Small intestine (tissue), 7 donors: ENCODE measurements at regions not wholly inside any gene's neighbourhood (a gene's known extent, or its start where the extent isn't known, plus 50 kb on each side); places are given as distances from the start of the nearest gene placed in this dataset.

Experiments used
- DNase-seq, 2 donors: peaks; one replicate each; pipeline versions ENCODE4 v3.0.0 to v3.0.0-alpha.2; 2013
- FAIRE-seq: peaks from 2 replicates; lab custom pipeline; 2012; peaks lifted over from hg19 to GRCh38; lab: Jason Lieb, UNC
- H3K27ac ChIP-seq, 3 donors: one replicate each; pipeline ENCODE4 v1.5.1; 2013; ENCODE audit warnings: low read length in 2 of 3, mild to moderate bottlenecking in 2 of 3, control low read depth in 1 of 3, inconsistent platforms in 1 of 3, low read depth in 1 of 3, moderate library complexity in 1 of 3
- H3K27me3 ChIP-seq, 3 donors: one replicate each; pipeline ENCODE4 v1.6.1; 2013; ENCODE audit warnings: low read length in 3 of 3, inconsistent platforms in 1 of 3; ENCODE audit not compliant: control insufficient read depth in 3 of 3, insufficient read depth in 3 of 3
- H3K36me3 ChIP-seq, 3 donors: one replicate each; pipeline ENCODE4 v1.6.1; 2013; ENCODE audit warnings: low read length in 3 of 3, inconsistent platforms in 1 of 3, low read depth in 1 of 3, mild to moderate bottlenecking in 1 of 3, moderate library complexity in 1 of 3; ENCODE audit not compliant: control insufficient read depth in 3 of 3, insufficient read depth in 2 of 3
- H3K4me1 ChIP-seq, 3 donors: one replicate each; pipeline ENCODE4 v1.6.1; 2013; ENCODE audit warnings: low read length in 2 of 3, inconsistent platforms in 1 of 3, low read depth in 1 of 3, mild to moderate bottlenecking in 1 of 3, moderate library complexity in 1 of 3; ENCODE audit not compliant: control insufficient read depth in 3 of 3, insufficient read depth in 2 of 3
- H3K4me3 ChIP-seq, 3 donors: one replicate each; pipeline ENCODE4 v1.5.1; 2013; ENCODE audit warnings: low read length in 3 of 3, control low read depth in 1 of 3, inconsistent platforms in 1 of 3, low read depth in 1 of 3, mild to moderate bottlenecking in 1 of 3, moderate library complexity in 1 of 3
- H3K9me3 ChIP-seq, 2 donors: one replicate each; pipeline ENCODE4 v1.6.1; 2013; ENCODE audit warnings: low read depth in 1 of 2, low read length in 1 of 2; ENCODE audit not compliant: control insufficient read depth in 2 of 2, insufficient read depth in 1 of 2
- WGBS, 3 donors: extraction: QIAGEN DNeasy Blood & Tissue Kit; methylation state at CpG; one replicate each; pipeline ENCODE4 v1.1.7; 2013; 5-methylcytosine and 5-hydroxymethylcytosine counted together
- donor health status: healthy with polysubstance abuse.
- donor health status: control.
- donor health status: control.
- donor health status: Bipolar disorder and iron deficiency.
- donor health status: healthy.

DNA sequence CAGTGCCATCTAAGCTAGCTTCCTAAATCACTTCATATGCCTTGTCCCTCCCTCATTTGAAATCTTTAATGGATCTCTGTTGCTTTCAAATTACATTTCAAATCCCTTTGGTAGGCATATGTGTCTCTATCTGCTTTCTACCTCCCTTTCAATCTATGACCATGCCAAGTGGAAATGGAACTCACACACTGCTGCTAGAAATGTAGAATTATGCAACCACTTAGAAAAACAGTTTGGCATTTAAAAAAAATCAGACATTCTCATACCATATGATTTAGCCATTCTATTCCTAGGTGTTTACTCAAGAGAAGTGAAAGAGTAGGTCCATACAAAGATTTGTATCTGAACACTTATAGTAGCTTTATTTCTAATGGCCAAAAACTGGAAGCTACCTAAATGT, 413.5 kb upstream of the INTU start:
- Histone ChIP-seq H3K4me1 (no peaks in the 10 kb centered on the region), H3K27ac (no peak overlapping the region), H3K27me3 (no peaks in the 10 kb centered on the region), H3K9me3 (peaks cover 0 to under 1% of the 10 kb centered on the region in 2 donors), H3K36me3 (no peaks in the 10 kb centered on the region), H3K4me3 (no peak overlapping the region)
- FAIRE-seq: no peak
- no peak for DNase-seq

DNA sequence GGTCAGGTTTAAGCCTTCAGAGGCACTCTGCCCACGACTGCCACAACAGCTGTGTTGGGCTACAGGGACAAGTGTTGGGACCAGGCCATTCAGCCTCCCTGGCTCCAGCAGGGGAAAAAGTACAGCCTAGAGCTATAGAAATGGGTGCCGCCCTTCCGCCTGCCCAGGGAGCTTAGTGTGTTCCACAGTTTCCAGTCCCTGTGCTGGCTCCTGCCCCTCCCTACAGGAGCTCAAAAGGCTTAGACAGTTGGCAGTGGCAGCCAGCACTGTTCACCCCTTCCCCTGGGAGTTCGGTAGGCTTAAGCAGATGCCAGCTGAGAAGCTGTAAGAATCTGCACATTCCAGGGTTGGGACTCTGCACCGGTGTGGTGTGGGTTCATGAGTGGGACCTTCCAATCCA, 408.2 kb upstream of the INTU start:
- Histone ChIP-seq H3K36me3 (no peaks in the 10 kb centered on the region), H3K4me3 (no peak overlapping the region), H3K4me1 (no peaks in the 10 kb centered on the region), H3K27ac (no peak overlapping the region), H3K9me3 (peaks cover 0 to 7% of the 10 kb centered on the region in 2 donors), H3K27me3 (no peaks in the 10 kb centered on the region)
- FAIRE-seq (no peak), DNase-seq (no peak)
- 77 to 86% (median 78%) methylated on average over 5 of the region's 5 CpGs for WGBS, 3 donors

DNA sequence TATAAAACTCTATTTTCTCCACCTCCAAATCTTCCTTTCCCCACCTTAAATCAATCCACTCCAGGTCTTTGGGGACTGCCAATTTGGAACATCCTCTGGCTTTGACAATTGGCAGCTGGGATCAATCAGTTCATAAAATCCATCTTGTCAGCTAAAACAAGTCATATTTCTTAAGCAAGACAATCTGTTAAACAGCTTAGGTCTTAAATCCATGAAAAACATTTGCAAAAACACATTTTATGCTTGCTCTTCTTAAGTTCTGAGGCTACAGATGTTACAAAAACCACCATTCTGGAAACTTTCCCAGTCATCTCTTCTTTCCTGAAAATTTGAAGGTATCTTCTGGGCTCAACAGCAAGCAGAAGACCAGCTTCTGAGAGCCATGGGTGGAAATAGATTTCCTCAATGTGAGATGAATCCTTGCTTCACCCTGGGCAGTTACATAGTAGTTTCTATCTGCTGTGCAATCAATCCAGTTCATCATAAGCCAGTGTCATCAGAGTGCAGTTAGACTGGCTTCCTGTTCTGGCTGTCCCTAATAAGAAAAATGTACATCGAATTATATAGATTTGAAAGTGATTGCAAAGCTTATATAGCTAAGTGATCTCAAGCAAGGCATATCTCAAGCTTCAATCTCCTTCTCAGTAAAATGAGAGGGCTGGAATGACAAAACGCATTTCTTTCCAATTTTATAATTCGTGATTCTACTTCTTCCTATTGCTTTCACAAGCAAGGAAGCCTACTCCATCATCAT, 402.7 kb upstream of the INTU start:
- Histone ChIP-seq H3K4me3 (no peak overlapping the region), H3K9me3 (no peaks in the 10 kb centered on the region), H3K27ac (no peak overlapping the region), H3K4me1 (no peaks in the 10 kb centered on the region), H3K27me3 (no peaks in the 10 kb centered on the region), H3K36me3 (no peaks in the 10 kb centered on the region)
- DNase-seq: no peak
- 74 to 81% (median 80%) methylated on average over 3 of the region's 3 CpGs for whole genome bisulfite sequencing, 3 donors
- FAIRE-seq: no peak

DNA sequence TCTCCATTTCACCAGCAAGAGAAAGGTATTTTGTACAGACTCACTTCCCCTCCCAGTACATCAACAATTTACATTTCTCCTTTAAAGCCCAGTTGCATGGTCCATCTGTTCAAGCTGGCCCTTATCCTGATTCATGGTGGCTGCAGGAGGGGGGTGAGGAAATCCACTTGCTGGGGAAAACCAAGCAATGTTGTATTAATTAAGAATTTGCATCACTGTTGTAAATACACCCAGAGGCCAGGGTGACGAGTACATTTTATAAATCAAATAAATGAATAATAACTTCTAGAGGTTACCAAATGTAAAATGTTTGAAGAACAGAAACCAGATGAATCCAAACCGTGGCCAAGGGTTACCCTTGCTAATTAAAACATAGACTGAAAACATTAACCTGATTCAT, 395.9 kb upstream of the INTU start:
- Histone ChIP-seq H3K27me3 (no peaks in the 10 kb centered on the region), H3K36me3 (no peaks in the 10 kb centered on the region), H3K4me3 (no peak overlapping the region), H3K4me1 (no peaks in the 10 kb centered on the region), H3K27ac (no peak overlapping the region), H3K9me3 (no peaks in the 10 kb centered on the region)
- FAIRE-seq: no peak
- no peak for DNase-seq
- WGBS, 3 donors: 49 to 65% (median 60%) methylated on average over 2 of the region's 2 CpGs

DNA sequence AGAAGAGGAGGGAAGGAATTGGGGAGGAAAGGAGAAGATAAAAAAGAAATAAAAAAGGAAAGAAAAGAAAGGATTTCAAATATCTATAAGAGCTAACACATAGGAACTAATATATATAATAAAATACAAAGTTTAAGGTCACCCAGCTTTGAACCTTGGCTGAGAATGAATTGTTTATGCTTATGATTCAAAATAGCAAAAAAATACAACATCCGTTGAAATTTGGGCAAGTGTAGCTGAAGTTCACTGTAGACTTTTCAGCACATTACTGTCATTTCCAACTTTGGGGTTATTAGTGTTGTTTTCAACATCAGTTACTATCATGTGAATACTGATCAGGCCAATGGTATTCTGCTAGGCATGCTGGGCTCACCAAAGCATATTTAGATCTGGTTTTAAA, 395.2 kb upstream of the INTU start:
- WGBS, 3 donors: 75 to 89% (median 82%) methylated on average over 1 of the region's 1 CpG
- no peaks in the 10 kb centered on the region for H3K9me3 ChIP-seq
- no peak overlapping the region for H3K27ac ChIP-seq
- H3K4me1 ChIP-seq: no peaks in the 10 kb centered on the region
- no peak overlapping the region for H3K4me3 ChIP-seq
- no peaks in the 10 kb centered on the region for H3K36me3 ChIP-seq
- no peaks in the 10 kb centered on the region for H3K27me3 ChIP-seq
- DNase-seq (no peak), FAIRE-seq (no peak)

DNA sequence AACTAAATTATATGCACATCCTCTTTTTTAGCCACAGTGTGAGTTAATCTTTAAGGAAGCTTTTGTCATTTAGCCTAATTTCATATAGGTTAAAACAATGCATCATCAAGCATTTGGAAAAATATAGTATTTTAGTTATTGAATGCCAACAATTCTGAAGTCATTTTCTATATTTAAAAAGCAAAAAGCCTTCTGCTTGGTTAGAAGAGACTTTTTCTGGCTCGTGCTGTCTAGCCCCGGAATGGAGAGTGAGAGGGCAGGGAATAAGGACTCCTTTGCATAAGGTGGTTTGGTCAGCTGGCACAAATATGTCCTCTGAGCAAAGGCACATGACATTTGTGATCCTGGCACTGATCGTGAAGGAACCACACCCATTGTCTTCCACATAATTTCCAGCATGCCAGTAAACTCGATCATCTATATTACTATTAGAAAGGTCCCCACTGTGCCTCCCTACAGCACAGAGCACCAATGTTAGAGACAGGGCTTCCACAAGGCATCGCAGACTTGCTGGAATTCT, 393.7 kb upstream of the INTU start:
- Histone ChIP-seq H3K36me3 (no peaks in the 10 kb centered on the region), H3K4me1 (no peaks in the 10 kb centered on the region), H3K27ac (no peak overlapping the region), H3K27me3 (no peaks in the 10 kb centered on the region), H3K9me3 (no peaks in the 10 kb centered on the region), H3K4me3 (no peak overlapping the region)
- FAIRE-seq: no peak
- DNase-seq: no peak
- 72 to 77% (median 75%) methylated on average over 5 of the region's 5 CpGs for WGBS, 3 donors

DNA sequence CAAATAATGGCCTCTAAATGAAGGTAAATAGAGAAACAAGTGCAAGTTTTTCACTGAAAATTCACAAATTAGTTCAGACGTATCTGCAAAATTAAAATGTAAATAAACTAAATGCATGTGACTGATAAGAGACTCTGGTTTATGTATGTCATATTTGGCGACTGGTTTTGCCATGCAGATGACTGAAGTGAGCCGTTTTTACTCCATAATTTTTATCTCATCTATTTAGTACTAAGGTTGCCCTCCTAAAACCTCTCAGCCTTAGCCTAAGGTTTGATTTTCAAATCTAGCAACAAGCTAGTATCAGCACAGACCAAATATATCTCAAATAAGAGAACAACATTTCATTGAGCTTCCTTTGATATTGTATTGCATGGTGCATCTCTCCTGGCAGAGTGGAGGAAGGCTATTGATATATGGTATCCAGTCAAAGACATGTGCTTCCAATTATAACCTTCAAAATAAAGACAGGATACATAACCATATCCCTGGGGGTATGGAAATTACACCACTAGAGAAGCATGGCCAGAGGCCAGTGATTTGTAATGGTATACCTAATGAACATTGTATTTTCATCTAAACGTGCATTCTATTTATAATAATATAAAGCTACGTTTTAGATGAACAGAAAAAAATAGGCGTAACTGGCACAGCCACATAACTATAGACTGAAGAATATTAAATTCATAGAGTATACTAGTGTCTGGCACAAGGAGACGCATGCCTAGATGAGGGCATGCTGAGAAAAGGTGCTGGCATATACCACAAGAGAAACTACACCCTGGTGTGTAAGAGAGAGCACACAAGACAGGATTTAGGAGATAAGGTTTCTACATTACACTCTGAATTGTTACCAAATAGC, 392.6 kb upstream of the INTU start:
- Histone ChIP-seq H3K27ac (no peak overlapping the region), H3K4me3 (no peak overlapping the region), H3K9me3 (no peaks in the 10 kb centered on the region), H3K36me3 (no peaks in the 10 kb centered on the region), H3K27me3 (no peaks in the 10 kb centered on the region), H3K4me1 (no peaks in the 10 kb centered on the region)
- FAIRE-seq (no peak), DNase-seq (no peak)
- 71 to 81% (median 74%) methylated on average over 7 of the region's 7 CpGs for WGBS, 3 donors

DNA sequence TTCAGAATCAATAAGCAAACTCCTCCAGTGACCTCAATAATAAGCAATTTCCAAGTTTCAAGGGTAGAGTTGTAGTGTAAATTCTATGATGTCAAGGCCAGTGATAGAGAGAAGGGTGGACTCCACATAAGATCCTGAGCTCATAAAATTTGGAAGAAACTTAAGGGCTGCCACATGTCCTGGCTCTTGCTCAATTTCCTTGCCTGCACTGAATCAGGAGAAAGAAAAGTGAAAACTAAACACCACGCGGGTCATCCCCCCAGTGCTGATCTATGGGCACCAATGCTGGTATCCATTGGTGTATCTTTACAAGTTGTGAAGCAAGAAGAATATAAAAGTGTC, 392.0 kb upstream of the INTU start:
- no peak overlapping the region for H3K27ac ChIP-seq
- FAIRE-seq (no peak), DNase-seq (no peak)
- no peaks in the 10 kb centered on the region for H3K36me3 ChIP-seq
- H3K9me3 ChIP-seq: no peaks in the 10 kb centered on the region
- H3K4me1 ChIP-seq: no peaks in the 10 kb centered on the region
- H3K4me3 ChIP-seq: no peak overlapping the region
- no peaks in the 10 kb centered on the region for H3K27me3 ChIP-seq
- 89 to 94% (median 90%) methylated on average over 2 of the region's 2 CpGs for WGBS, 3 donors
